Trophoblast cell (in vitro differentiated cells and primary cell): ENCODE measurements at regions not wholly inside any gene's neighbourhood (a gene's known extent, or its start where the extent isn't known, plus 50 kb on each side); places are given as distances from the start of the nearest gene placed in this dataset.

Source experiments
- DNase-seq, 2 donors: peaks; one replicate each; pipeline ENCODE4 v3.0.0-alpha.2; 2016
- H2AFZ ChIP-seq: 2 replicates; pipeline ENCODE4 v1.6.1; 2013; ENCODE audit warnings: low read length, moderate library complexity, mild to moderate bottlenecking; ENCODE audit not compliant: insufficient read depth, poor library complexity
- H2AK5ac ChIP-seq: 2 replicates; pipeline ENCODE4 v1.6.1; 2013; ENCODE audit warnings: mild to moderate bottlenecking, low read length
- H2BK120ac ChIP-seq: 2 replicates; pipeline ENCODE4 v1.6.1; 2013; ENCODE audit warnings: low read length, mild to moderate bottlenecking, moderate library complexity; ENCODE audit not compliant: insufficient read depth, poor library complexity
- H2BK12ac ChIP-seq: 2 replicates; pipeline ENCODE4 v1.6.1; 2013; ENCODE audit warnings: mild to moderate bottlenecking, low read length, moderate library complexity
- H2BK5ac ChIP-seq: 2 replicates; pipeline ENCODE4 v1.6.1; 2013; ENCODE audit warnings: low read length, low read depth, moderate library complexity, mild to moderate bottlenecking; ENCODE audit not compliant: poor library complexity
- H3K14ac ChIP-seq: 2 replicates; pipeline ENCODE4 v1.6.1; 2013; ENCODE audit warnings: mild to moderate bottlenecking, low read length
- H3K18ac ChIP-seq: 2 replicates; pipeline ENCODE4 v1.6.1; 2013; ENCODE audit warnings: mild to moderate bottlenecking, low read length
- H3K23ac ChIP-seq: 2 replicates; pipeline ENCODE4 v1.6.1; 2013; ENCODE audit warnings: low read length
- H3K27ac ChIP-seq: 2 replicates; pipeline ENCODE4 v1.5.1; 2013; ENCODE audit warnings: low read depth, mild to moderate bottlenecking, inconsistent platforms, low read length, moderate library complexity
- H3K27me3 ChIP-seq: 2 replicates; pipeline ENCODE4 v1.6.1; 2013; ENCODE audit warnings: inconsistent platforms, mild to moderate bottlenecking, low read length, moderate library complexity; ENCODE audit not compliant: insufficient read depth
- H3K36me3 ChIP-seq, 2 experiments: 1 replicate in 1 of 2; 2 replicates in 1 of 2; pipeline ENCODE4 v1.6.1; 2013; ENCODE audit warnings: low read length in 2 of 2, mild to moderate bottlenecking in 2 of 2, moderate library complexity in 1 of 2; ENCODE audit not compliant: insufficient read depth in 2 of 2, control insufficient read depth in 1 of 2
- H3K4ac ChIP-seq: 2 replicates; pipeline ENCODE4 v1.6.1; 2013; ENCODE audit warnings: low read depth, mild to moderate bottlenecking, low read length, moderate library complexity
- H3K4me1 ChIP-seq, 2 experiments: 1 replicate in 1 of 2; 2 replicates in 1 of 2; pipeline ENCODE4 v1.6.1; 2013; ENCODE audit warnings: low read length in 2 of 2, mild to moderate bottlenecking in 2 of 2, moderate library complexity in 1 of 2; ENCODE audit not compliant: insufficient read depth in 2 of 2, control insufficient read depth in 1 of 2
- H3K4me2 ChIP-seq: 2 replicates; pipeline ENCODE4 v1.6.1; 2013; ENCODE audit warnings: inconsistent platforms, mild to moderate bottlenecking, low read length, moderate library complexity
- H3K4me3 ChIP-seq: 2 replicates; pipeline ENCODE4 v1.5.1; 2013; ENCODE audit warnings: mild to moderate bottlenecking, low read depth, low read length, inconsistent platforms
- H3K79me1 ChIP-seq: one replicate; pipeline ENCODE4 v1.6.1; 2013; ENCODE audit warnings: low read length
- H3K79me2 ChIP-seq: 2 replicates; pipeline ENCODE4 v1.6.1; 2013; ENCODE audit warnings: low read length, mild to moderate bottlenecking; ENCODE audit not compliant: control insufficient read depth, insufficient read depth, poor library complexity
- H3K9ac ChIP-seq: 2 replicates; pipeline ENCODE4 v1.6.1; 2013; ENCODE audit warnings: mild to moderate bottlenecking, low read length
- H3K9me3 ChIP-seq: 2 replicates; pipeline ENCODE4 v1.6.1; 2013; ENCODE audit warnings: low read depth, mild to moderate bottlenecking, control low read depth, inconsistent platforms, low read length; ENCODE audit not compliant: insufficient read depth
- H4K12ac ChIP-seq: 2 replicates; pipeline ENCODE4 v1.6.1; 2013; ENCODE audit warnings: low read depth, mild to moderate bottlenecking, low read length, moderate library complexity
- H4K8ac ChIP-seq: 2 replicates; pipeline ENCODE4 v1.6.1; 2013; ENCODE audit warnings: low read depth, mild to moderate bottlenecking, low read length, moderate library complexity
- H4K91ac ChIP-seq: one replicate; pipeline ENCODE4 v1.6.1; 2013; ENCODE audit warnings: low read depth, mild to moderate bottlenecking, low read length, moderate library complexity
- WGBS: extraction: QIAGEN DNeasy Blood & Tissue Kit; methylation state at CpG from one replicate; pipeline ENCODE4 v1.1.7; 2013; ENCODE audit warnings: missing lambda C conversion rate; ENCODE audit not compliant: insufficient read length, insufficient coverage; ENCODE audit errors: extremely low coverage; 5-methylcytosine and 5-hydroxymethylcytosine counted together

GRCh38 chr10:130244928-130245495 is 108.8 kb downstream of the GLRX3 start:
- Histone ChIP-seq H3K79me2 (no peaks in the 10 kb centered on the region), H3K14ac (no peak overlapping the region), H3K27me3 (no peaks in the 10 kb centered on the region), H3K79me1 (no peaks in the 10 kb centered on the region), H3K9ac (no peak overlapping the region), H3K4me2 (no peak overlapping the region), H3K4ac (no peak overlapping the region), H2AFZ (no peak overlapping the region), H3K4me3 (no peak overlapping the region), H2BK5ac (no peak overlapping the region), H3K36me3 (no peaks in the 10 kb centered on the region), H3K23ac (no peak overlapping the region), H4K8ac (no peak overlapping the region), H2AK5ac (no peak overlapping the region), H3K27ac (no peak overlapping the region), H2BK120ac (no peak overlapping the region), H2BK12ac (no peak overlapping the region), H4K91ac (no peak overlapping the region), H3K18ac (no peak overlapping the region), H4K12ac (no peak overlapping the region), H3K4me1 (no peaks in the 10 kb centered on the region), H3K9me3 (peaks cover 17% of the 10 kb centered on the region)
- WGBS: no CpG with 5 or more reads among the region's 8 CpGs
- no peak for DNase-seq

- Histone ChIP-seq H4K91ac (no peak overlapping the region), H3K79me2 (no peaks in the 10 kb centered on the region), H4K8ac (no peak overlapping the region), H3K4ac (no peak overlapping the region), H3K4me1 (no peaks in the 10 kb centered on the region), H2AFZ (no peak overlapping the region), H2AK5ac (no peak overlapping the region), H2BK12ac (no peak overlapping the region), H3K4me3 (no peak overlapping the region), H3K9ac (no peak overlapping the region), H3K9me3 (peaks cover 19% of the 10 kb centered on the region), H3K27ac (no peak overlapping the region), H3K14ac (no peak overlapping the region), H3K18ac (no peak overlapping the region), H3K79me1 (no peaks in the 10 kb centered on the region), H2BK120ac (no peak overlapping the region), H2BK5ac (no peak overlapping the region), H3K27me3 (no peaks in the 10 kb centered on the region), H4K12ac (no peak overlapping the region), H3K23ac (no peak overlapping the region), H3K36me3 (no peaks in the 10 kb centered on the region), H3K4me2 (no peak overlapping the region)
- no peak for DNase-seq
- no CpG with 5 or more reads among the region's 4 CpGs for WGBS
These were observed 109.9 kb downstream of the GLRX3 start for GRCh38 chr10:130246113-130246512.

- no peak overlapping the region for H3K4ac ChIP-seq
- H2BK12ac ChIP-seq: no peak overlapping the region
- WGBS: no CpG with 5 or more reads among the region's 3 CpGs
- H3K36me3 ChIP-seq: no peaks in the 10 kb centered on the region
- H2BK5ac ChIP-seq: no peak overlapping the region
- H3K27me3 ChIP-seq: no peaks in the 10 kb centered on the region
- H4K8ac ChIP-seq: no peak overlapping the region
- H3K9ac ChIP-seq: no peak overlapping the region
- no peaks in the 10 kb centered on the region for H3K4me1 ChIP-seq
- no peak overlapping the region for H4K12ac ChIP-seq
- H2AFZ ChIP-seq: no peak overlapping the region
- no peak overlapping the region for H3K4me2 ChIP-seq
- no peak overlapping the region for H2AK5ac ChIP-seq
- no peak overlapping the region for H3K23ac ChIP-seq
- no peak overlapping the region for H3K4me3 ChIP-seq
- no peaks in the 10 kb centered on the region for H3K79me2 ChIP-seq
- H4K91ac ChIP-seq: no peak overlapping the region
- H3K9me3 ChIP-seq: peaks cover 14% of the 10 kb centered on the region
- no peak overlapping the region for H3K18ac ChIP-seq
- DNase-seq: no peak
- no peak overlapping the region for H2BK120ac ChIP-seq
- H3K14ac ChIP-seq: no peak overlapping the region
- no peak overlapping the region for H3K27ac ChIP-seq
- H3K79me1 ChIP-seq: no peaks in the 10 kb centered on the region
These were observed 113.9 kb downstream of the GLRX3 start for GRCh38 chr10:130250127-130250526.

- H3K4me2 ChIP-seq: no peak overlapping the region
- no peak overlapping the region for H3K9ac ChIP-seq
- no peak overlapping the region for H2AK5ac ChIP-seq
- H2AFZ ChIP-seq: no peak overlapping the region
- no peak overlapping the region for H3K27ac ChIP-seq
- no peak for DNase-seq
- no peak overlapping the region for H3K4me3 ChIP-seq
- no peak overlapping the region for H2BK5ac ChIP-seq
- no peak overlapping the region for H4K12ac ChIP-seq
- H3K79me1 ChIP-seq: no peaks in the 10 kb centered on the region
- no peak overlapping the region for H2BK12ac ChIP-seq
- no peak overlapping the region for H4K8ac ChIP-seq
- H3K14ac ChIP-seq: no peak overlapping the region
- H3K18ac ChIP-seq: no peak overlapping the region
- H3K27me3 ChIP-seq: no peaks in the 10 kb centered on the region
- peaks cover 11% of the 10 kb centered on the region for H3K9me3 ChIP-seq
- no CpG with 5 or more reads among the region's 4 CpGs for WGBS
- no peak overlapping the region for H3K23ac ChIP-seq
- H3K4me1 ChIP-seq: no peaks in the 10 kb centered on the region
- H2BK120ac ChIP-seq: no peak overlapping the region
- H4K91ac ChIP-seq: no peak overlapping the region
- no peaks in the 10 kb centered on the region for H3K36me3 ChIP-seq
- no peak overlapping the region for H3K4ac ChIP-seq
- H3K79me2 ChIP-seq: no peaks in the 10 kb centered on the region
These were observed 115.6 kb downstream of the GLRX3 start for GRCh38 chr10:130251766-130252165.
